ENCODE measurements at regions not wholly inside any gene's neighbourhood (a gene's known extent, or its start where the extent isn't known, plus 50 kb on each side); places are given as distances from the start of the nearest gene placed in this dataset.

GRCh38 chr2:139123795-139124194 is 343.6 kb upstream of the NXPH2 start:
- Histone ChIP-seq H3K9ac (ENCODE audit: insufficient read length) (no peak overlapping the region), H3K36me3 (ENCODE audit: insufficient read depth, low read length) (no peaks in the 10 kb centered on the region), H3K4me3 (no peak overlapping the region), H3K9me3 (ENCODE audit: low read depth, low read length) (no peaks in the 10 kb centered on the region), H3K27ac (peak overlapping the region; percentile 65)
- TF ChIP-seq FOXP2 (optimal IDR thresholded peaks at IDR 0.05; ENCODE audit: control extremely low read depth, extremely low read length, insufficient read depth) = no peak
- no peak for TF ChIP-seq POLR2AphosphoS5 (IDR thresholded peaks at IDR 0.05; ENCODE audit: borderline replicate concordance, low read depth, low read length)
- TF ChIP-seq EZH2 (IDR thresholded peaks at IDR 0.05) = no peak
- DNase-seq (ENCODE audit: low read depth, low spot score) = no peak

GRCh38 chr2:139122711-139123158 is 342.5 kb upstream of the NXPH2 start:
- Histone ChIP-seq H3K4me3 (no peak overlapping the region), H3K9ac (ENCODE audit: insufficient read length) (no peak overlapping the region), H3K27ac (no peak overlapping the region), H3K36me3 (ENCODE audit: insufficient read depth, low read length) (no peaks in the 10 kb centered on the region), H3K9me3 (ENCODE audit: low read depth, low read length) (no peaks in the 10 kb centered on the region)
- DNase-seq (ENCODE audit: low read depth, low spot score) = no peak
- TF ChIP-seq POLR2AphosphoS5 (IDR thresholded peaks at IDR 0.05; ENCODE audit: borderline replicate concordance, low read depth, low read length) (no peak), FOXP2 (optimal IDR thresholded peaks at IDR 0.05; ENCODE audit: control extremely low read depth, extremely low read length, insufficient read depth) (no peak), EZH2 (IDR thresholded peaks at IDR 0.05) (no peak)

- H3K4me3 ChIP-seq = no peak overlapping the region
- H3K36me3 ChIP-seq (ENCODE audit: insufficient read depth, low read length) = no peaks in the 10 kb centered on the region
- no peak for DNase-seq (ENCODE audit: low read depth, low spot score)
- TF ChIP-seq POLR2AphosphoS5 (IDR thresholded peaks at IDR 0.05; ENCODE audit: borderline replicate concordance, low read depth, low read length) = no peak
- no peak for TF ChIP-seq FOXP2 (optimal IDR thresholded peaks at IDR 0.05; ENCODE audit: control extremely low read depth, extremely low read length, insufficient read depth)
- no peak for TF ChIP-seq EZH2 (IDR thresholded peaks at IDR 0.05)
- H3K9me3 ChIP-seq (ENCODE audit: low read depth, low read length) = no peaks in the 10 kb centered on the region
- H3K27ac ChIP-seq = no peak overlapping the region
- H3K9ac ChIP-seq (ENCODE audit: insufficient read length) = no peak overlapping the region
These were observed 319.5 kb upstream of the NXPH2 start for GRCh38 chr2:139099721-139100120.

GRCh38 chr2:139098961-139099360 is 318.8 kb upstream of the NXPH2 start:
- Histone ChIP-seq H3K36me3 (ENCODE audit: insufficient read depth, low read length) (no peaks in the 10 kb centered on the region), H3K9ac (ENCODE audit: insufficient read length) (no peak overlapping the region)

GRCh38 chr2:139083121-139083520 is 302.9 kb upstream of the NXPH2 start:
- peak; percentile 34 for DNase-seq (ENCODE audit: low read depth, low spot score)
- Histone ChIP-seq H3K27ac (no peak overlapping the region), H3K4me3 (no peak overlapping the region), H3K9me3 (ENCODE audit: low read depth, low read length) (no peaks in the 10 kb centered on the region), H3K9ac (ENCODE audit: insufficient read length) (no peak overlapping the region), H3K36me3 (ENCODE audit: insufficient read depth, low read length) (no peaks in the 10 kb centered on the region)
- TF ChIP-seq POLR2AphosphoS5 (IDR thresholded peaks at IDR 0.05; ENCODE audit: borderline replicate concordance, low read depth, low read length) (no peak), FOXP2 (optimal IDR thresholded peaks at IDR 0.05; ENCODE audit: control extremely low read depth, extremely low read length, insufficient read depth) (no peak), EZH2 (IDR thresholded peaks at IDR 0.05) (no peak)

More at GRCh38 chr2:139098961-139099360, 318.8 kb upstream of the NXPH2 start:
- H3K4me3 ChIP-seq = no peak overlapping the region
- no peaks in the 10 kb centered on the region for H3K9me3 ChIP-seq (ENCODE audit: low read depth, low read length)
- TF ChIP-seq FOXP2 (optimal IDR thresholded peaks at IDR 0.05; ENCODE audit: control extremely low read depth, extremely low read length, insufficient read depth) = no peak
- TF ChIP-seq EZH2 (IDR thresholded peaks at IDR 0.05) = no peak
- TF ChIP-seq POLR2AphosphoS5 (IDR thresholded peaks at IDR 0.05; ENCODE audit: borderline replicate concordance, low read depth, low read length) = no peak
- no peak overlapping the region for H3K27ac ChIP-seq
- no peak for DNase-seq (ENCODE audit: low read depth, low spot score)

- no peaks in the 10 kb centered on the region for H3K9me3 ChIP-seq (ENCODE audit: low read depth, low read length)
- no peak for DNase-seq (ENCODE audit: low read depth, low spot score)
- no peaks in the 10 kb centered on the region for H3K36me3 ChIP-seq (ENCODE audit: insufficient read depth, low read length)
- H3K9ac ChIP-seq (ENCODE audit: insufficient read length) = no peak overlapping the region
- TF ChIP-seq POLR2AphosphoS5 (IDR thresholded peaks at IDR 0.05; ENCODE audit: borderline replicate concordance, low read depth, low read length) (no peak), EZH2 (IDR thresholded peaks at IDR 0.05) (no peak)
- H3K4me3 ChIP-seq = no peak overlapping the region
- no peak overlapping the region for H3K27ac ChIP-seq
These were observed 300.1 kb upstream of the NXPH2 start for GRCh38 chr2:139080244-139080643.

- no peaks in the 10 kb centered on the region for H3K9me3 ChIP-seq (ENCODE audit: low read depth, low read length)
- no peak overlapping the region for H3K9ac ChIP-seq (ENCODE audit: insufficient read length)
- H3K36me3 ChIP-seq (ENCODE audit: insufficient read depth, low read length) = no peaks in the 10 kb centered on the region
- H3K27ac ChIP-seq = no peak overlapping the region
- TF ChIP-seq POLR2AphosphoS5 (IDR thresholded peaks at IDR 0.05; ENCODE audit: borderline replicate concordance, low read depth, low read length) (no peak), EZH2 (IDR thresholded peaks at IDR 0.05) (no peak), FOXP2 (optimal IDR thresholded peaks at IDR 0.05; ENCODE audit: control extremely low read depth, extremely low read length, insufficient read depth) (no peak)
- no peak for DNase-seq (ENCODE audit: low read depth, low spot score)
- H3K4me3 ChIP-seq = no peak overlapping the region
These were observed 299.1 kb upstream of the NXPH2 start for GRCh38 chr2:139079311-139079710.

GRCh38 chr2:139078376-139078775 is 298.2 kb upstream of the NXPH2 start:
- Histone ChIP-seq H3K27ac (no peak overlapping the region), H3K4me3 (no peak overlapping the region), H3K9ac (ENCODE audit: insufficient read length) (no peak overlapping the region), H3K36me3 (ENCODE audit: insufficient read depth, low read length) (no peaks in the 10 kb centered on the region), H3K9me3 (ENCODE audit: low read depth, low read length) (no peaks in the 10 kb centered on the region)
- TF ChIP-seq FOXP2 (optimal IDR thresholded peaks at IDR 0.05; ENCODE audit: control extremely low read depth, extremely low read length, insufficient read depth) (no peak), EZH2 (IDR thresholded peaks at IDR 0.05) (no peak), POLR2AphosphoS5 (IDR thresholded peaks at IDR 0.05; ENCODE audit: borderline replicate concordance, low read depth, low read length) (no peak)
- no peak for DNase-seq (ENCODE audit: low read depth, low spot score)

GRCh38 chr2:139077099-139077737 is 297.0 kb upstream of the NXPH2 start:
- Histone ChIP-seq H3K9ac (ENCODE audit: insufficient read length) (no peak overlapping the region), H3K9me3 (ENCODE audit: low read depth, low read length) (no peaks in the 10 kb centered on the region), H3K36me3 (ENCODE audit: insufficient read depth, low read length) (no peaks in the 10 kb centered on the region), H3K4me3 (no peak overlapping the region), H3K27ac (no peak overlapping the region)
- TF ChIP-seq POLR2AphosphoS5 (IDR thresholded peaks at IDR 0.05; ENCODE audit: borderline replicate concordance, low read depth, low read length) (no peak), EZH2 (IDR thresholded peaks at IDR 0.05) (no peak), FOXP2 (optimal IDR thresholded peaks at IDR 0.05; ENCODE audit: control extremely low read depth, extremely low read length, insufficient read depth) (no peak)
- DNase-seq (ENCODE audit: low read depth, low spot score) = no peak
